Kasumi-1 (cell line): ENCODE measurements at regions not wholly inside any gene's neighbourhood (a gene's known extent, or its start where the extent isn't known, plus 50 kb on each side); places are given as distances from the start of the nearest gene placed in this dataset.
A peak's percentile ranks its signal among the peaks of the same experiment; 100 is the strongest.
"Not testable (repeated sequence)": the region's sequence is repeated elsewhere in the genome, so short reads cannot be mapped to it uniquely, and the experiment has no call there.

Experiments used
- DNase-seq, 2 experiments: peaks; one replicate each; lab custom pipeline; 2025; lab: John Stamatoyannopoulos, UW

DNA sequence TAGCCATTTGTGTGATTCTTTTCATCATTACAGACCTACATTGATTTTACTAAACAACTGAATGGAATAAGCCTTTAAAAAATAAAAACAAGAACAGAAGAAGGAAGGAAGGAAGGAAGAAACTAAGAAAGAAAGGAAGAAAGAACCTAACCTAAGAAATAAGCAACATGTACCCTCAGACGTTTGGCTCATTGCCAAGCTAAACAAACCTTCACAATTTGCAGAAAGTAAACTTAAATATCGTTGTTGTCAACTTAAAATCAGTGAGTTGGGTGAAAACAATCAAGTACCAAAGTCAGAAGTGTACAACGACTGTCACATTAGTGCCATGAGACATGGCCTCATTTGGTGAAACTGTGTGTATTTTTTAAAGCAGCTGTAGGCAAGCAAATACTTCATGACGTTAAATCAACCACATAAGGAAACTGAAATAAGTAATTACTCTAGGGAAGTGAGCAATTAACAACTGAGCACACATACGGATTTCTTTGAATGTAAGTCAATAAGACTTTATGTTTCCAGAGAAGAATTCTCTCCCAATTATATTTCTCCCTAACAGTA, 313.1 kb upstream of the TMPRSS15 start:
- DNase-seq: no peak

DNA sequence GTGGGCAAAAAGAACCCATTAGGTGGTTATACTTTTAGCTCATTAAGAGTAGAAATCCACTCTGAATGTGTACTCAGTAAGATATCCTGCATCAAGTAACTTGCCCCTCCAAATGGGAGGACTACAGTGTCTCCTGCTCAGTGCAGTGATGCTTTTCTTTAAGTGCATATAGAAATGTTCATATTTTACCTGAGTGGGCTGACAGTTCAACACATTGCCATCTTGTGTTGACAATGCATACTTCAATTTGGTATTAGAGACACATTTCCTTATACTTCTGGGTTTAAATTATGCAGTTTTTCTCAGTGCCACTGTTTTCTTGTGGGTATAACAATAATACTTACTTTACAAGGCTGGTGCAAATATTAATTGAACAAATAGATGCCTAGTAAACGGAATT, 318.6 kb upstream of the TMPRSS15 start:
- DNase-seq: peak in 1 of 2 experiments; percentile 2

DNA sequence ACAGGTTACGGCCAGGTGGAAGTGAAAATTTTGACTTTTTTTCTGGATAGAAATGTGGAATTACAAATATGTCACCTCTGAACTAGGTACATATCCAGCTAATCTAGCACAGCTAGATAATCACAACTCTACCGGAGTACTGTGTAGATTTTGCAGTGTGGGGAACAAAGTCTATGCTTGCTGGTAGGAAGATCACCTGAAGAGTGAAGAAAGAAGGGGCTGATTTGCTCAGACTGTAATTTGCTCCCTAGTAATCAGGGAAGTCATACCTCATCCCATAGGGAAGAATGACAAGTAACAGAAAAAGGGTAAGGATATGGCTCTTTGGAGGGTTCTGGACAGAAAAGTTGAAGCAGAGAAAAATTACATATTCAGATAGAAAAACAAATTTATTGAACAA, 319.6 kb upstream of the TMPRSS15 start:
- no peak for DNase-seq

DNA sequence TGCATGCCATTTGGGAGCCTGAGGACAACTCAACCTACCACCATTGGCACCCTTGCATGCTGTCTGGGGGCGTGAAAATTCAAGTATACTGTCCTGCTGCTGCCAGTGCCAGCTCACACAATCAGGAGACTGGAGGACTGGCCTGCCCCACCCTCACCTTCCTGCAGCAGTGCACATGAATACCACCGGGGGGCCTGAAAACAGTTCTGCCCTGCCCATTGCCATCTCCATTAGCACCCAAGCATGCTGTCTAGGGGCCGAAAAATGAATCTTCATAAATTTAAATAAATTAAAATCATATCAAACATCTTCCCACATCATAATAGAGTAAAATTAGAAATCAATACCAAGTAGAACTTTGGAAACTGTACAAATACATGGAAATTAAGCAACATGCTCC, 322.1 kb upstream of the TMPRSS15 start:
- DNase-seq: peak; percentile 1 to 13

DNA sequence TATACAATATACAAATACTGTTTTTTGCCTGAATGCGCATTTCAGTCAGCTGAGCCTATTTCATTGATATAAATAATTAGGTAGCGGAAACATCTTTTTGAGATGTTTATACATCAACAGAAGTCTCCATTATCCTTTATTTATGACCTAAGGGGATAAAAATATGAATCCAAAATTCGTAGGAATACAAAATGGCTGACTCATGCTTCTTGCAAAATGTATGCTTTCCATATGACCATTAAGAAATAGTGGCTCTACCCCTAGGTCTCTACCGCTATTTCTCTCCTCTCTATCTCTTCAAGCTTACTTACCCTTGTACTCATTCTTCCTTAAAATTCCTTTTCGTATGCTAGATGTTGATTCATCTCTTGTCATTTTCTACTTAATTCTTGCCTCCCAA, 338.4 kb upstream of the TMPRSS15 start:
- no peak for DNase-seq

DNA sequence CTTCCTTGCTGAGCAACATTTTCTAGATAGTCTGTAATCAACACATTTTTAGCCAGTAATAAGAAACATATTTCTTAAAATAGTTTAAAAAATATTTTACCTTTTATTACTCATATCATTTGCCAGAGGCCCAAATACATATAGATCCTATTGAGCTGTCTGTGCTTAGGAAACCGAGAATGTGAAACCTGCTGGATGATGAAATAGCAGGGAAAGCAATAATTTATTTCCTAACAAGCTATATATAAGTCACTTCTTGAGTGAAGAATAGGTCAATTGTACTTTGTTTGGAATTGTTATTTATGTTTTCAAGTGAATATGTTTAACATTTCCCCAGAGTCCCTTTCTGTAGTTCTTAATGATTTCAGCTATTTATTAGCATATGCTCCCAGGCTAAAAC, 339.9 kb upstream of the TMPRSS15 start:
- DNase-seq: no peak

DNA sequence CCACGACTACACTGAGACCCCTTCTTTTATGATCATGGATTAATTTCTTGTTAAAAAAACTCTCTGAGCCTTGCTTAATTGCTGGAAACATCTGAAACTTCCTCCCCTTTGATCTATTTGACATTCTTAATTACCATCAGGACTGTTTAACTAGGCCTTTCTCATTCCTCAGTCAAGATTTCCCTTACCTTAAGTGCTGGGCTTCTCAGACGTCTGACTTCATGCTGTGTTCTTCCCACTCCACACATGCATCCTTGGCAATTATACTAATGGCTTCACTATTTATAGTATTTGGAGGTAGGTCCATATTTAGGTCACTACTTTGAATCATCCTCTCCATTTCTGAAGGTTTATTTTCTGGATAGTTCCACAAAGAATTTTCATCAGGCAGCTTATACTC, 341.3 kb upstream of the TMPRSS15 start:
- DNase-seq: no peak

DNA sequence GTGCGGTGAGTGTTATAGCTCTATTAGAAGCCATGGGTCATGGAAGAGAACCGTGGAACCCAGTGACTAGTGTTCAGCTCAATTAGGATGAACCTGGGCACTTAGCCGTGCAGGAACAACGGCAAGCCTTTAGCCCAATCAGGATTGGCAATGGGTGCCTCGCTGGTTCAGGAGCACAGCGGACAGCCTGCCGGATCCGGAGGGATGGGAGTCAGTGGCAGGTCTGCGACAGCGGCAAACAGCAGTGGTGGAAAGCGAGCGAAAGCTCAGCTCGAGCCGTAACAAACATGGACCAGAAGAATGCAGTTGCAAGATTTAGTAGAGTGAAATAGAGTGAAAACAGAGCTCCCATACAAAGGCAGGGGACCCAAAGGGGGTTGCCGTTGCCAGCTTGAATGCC, 349.3 kb upstream of the TMPRSS15 start:
- DNase-seq: not testable (repeated sequence)

DNA sequence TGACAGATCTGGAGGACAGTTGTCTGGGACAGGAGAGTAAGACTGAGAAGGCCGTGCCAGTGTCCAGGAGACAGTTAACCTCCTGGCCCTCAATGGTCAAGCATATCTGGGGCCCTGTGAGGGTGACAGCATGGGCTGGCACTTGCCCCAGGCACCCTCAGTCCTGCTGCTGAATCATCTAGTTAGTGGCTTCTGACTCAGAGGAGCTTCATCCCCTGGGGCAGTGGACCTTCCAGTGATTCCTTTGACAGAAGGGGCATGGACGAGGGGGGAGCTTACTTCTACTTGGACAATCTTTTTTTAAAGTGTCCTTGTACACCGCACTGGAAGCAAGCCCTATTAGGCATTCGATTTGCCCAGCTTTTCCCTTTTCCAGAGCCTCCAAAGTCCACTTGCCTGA, 352.7 kb upstream of the TMPRSS15 start:
- not testable (repeated sequence) for DNase-seq

DNA sequence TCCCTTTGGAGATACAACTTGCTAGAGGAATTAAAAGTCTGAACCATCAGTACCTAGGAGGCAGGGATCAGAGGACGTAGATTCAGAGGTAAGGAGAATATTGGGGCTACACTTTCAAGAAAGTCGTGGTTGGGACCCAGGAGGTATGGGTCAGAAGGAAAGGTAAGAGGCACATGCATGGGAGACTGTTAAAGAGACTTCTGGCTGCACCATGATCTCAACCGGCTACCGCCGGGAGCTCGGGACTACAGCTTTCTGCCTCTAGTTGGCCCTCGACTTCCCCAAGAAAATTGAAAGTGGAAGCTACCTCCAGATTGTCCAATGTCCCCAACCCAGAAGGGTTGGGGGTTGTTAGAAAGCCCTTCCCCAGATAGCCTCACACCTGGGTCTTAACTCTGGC, 355.7 kb upstream of the TMPRSS15 start:
- DNase-seq: no peak

DNA sequence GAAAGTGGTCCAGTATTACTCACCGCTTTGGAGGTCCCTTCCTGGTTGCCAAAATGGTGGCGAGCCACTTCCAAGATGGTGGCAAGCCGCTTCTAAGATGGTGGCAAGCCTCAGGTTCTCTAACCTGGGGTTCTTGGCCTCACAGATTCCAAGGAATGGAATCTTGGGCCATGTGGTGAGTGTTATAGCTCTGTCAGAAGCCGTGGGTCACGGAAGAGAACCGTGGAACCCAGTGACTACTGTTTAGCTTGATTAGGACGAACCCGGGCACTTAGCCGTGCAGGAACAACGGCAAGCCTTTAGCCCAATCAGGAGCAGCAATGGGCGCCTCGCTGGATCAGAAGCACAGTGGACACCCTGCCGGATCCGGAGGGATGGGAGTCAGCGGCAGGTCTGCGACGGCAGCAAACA, 356.2 kb upstream of the TMPRSS15 start:
- DNase-seq: no peak

DNA sequence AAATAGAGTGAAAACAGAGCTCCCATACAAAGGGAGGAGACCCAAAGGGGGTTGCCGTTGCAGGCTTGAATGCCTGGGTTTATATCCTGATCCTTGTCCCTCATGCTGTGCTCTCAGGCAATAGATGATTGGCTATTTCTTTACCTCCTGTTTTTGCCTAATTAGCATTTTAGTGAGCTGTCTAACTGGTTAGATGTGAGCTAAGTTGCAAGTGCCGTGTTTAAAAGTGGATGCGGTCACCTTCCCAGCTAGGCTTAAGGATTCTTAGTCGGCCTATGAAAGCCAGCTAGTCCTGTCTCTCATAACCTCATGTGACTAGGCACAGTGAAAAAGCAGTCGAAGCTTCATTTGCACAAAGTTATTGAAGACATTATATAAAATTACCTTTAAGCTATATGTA, 356.7 kb upstream of the TMPRSS15 start:
- DNase-seq: no peak

DNA sequence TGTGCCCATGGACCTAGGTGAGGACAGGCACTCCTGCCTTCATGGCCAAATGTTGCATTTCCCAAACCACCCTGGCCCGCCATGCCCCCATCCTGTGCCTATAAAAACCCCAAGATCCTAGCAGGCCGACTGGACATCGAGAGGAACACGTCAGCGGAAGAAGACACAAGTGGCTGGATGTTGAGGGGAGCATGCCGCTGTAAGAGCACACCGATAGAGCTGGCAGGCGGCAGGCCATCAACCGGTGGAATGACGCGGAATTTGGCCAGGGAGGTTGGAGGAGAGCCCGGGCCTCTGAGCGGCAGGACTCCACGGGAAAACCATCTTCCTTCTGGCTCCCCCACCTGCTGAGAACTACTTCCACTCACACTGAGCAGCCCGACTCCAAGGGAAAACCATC, 361.1 kb upstream of the TMPRSS15 start:
- no peak for DNase-seq

DNA sequence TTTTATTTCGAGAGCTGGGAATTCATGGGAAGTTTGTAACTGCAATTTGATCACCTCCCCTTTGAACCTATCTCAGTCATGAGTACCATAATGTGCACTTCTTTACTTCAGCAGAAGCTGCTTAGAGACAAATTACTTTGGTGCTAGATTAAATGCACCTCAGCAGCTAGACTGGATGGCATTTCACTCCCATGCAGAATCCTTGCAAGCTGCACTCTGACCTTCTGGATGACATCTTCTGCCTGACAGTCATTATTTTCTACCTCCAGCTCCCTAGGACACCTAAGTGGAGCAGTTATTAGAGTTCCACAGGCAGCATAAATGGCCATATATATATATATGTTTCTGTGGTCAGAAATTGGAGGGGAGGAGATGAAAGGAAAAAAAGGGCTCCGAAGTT, 366.0 kb upstream of the TMPRSS15 start:
- DNase-seq: no peak

DNA sequence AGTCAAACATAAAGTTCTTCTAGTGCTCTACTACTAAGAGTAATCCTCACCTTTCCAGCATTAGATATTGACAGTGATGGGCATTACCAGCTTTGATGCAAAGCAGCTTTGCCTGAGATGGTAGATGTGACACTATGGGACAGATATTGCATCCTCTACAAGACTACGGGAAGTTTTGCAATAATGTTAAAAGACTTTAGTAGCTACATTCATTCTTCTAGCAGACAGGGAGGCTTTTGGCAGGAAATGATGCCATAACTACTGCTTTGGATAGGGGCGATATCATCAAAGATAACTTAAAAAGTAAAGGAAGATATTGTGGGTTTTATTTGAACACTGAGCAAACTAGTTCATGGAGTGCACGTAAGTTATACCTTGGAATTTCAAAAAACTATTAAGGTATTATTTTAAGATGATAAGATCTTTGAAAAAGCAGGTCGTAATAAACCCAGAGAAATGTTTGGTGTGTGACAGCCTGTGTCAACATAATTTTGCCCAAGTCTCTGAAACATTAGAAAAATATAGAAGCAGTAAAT, 368.3 kb upstream of the TMPRSS15 start:
- peak; percentile 18 to 22 for DNase-seq

DNA sequence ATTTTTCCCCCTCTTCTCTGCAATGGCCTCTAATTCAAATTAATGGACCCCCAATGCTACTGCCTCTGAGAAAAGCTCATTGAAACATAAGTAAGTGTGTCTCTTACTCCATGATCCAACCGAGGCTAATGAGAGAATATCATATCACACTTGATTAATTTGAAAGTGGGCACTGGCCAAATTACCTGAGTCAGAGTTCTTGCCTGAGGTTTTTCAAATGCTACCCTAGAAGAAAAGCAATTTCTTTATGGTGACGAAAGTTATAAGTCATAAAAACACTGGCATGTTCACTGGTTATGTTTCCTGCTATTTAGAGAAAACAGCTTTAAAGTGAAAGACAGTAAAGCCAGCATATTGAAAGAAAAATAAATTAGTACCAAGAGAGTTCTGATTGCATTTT, 368.8 kb upstream of the TMPRSS15 start:
- no peak for DNase-seq

DNA sequence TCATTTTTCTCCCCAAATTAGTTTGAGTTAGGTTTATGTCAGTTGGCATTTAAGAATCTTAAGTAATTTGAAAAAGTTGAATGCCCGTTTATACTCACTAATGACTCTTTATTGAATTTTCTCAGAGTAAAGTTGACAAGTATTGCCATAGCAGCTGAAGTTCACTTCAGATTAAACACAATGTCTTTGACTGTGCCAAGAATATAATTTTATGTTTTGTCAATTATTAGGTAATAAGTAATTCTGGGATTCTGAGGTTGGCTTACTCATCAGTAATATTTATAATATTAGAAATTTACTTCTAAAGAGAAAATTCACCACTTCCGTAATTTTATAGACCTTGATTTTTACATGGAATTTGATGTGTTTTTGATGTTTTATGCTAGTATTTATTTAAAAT, 369.3 kb upstream of the TMPRSS15 start:
- DNase-seq: no peak

DNA sequence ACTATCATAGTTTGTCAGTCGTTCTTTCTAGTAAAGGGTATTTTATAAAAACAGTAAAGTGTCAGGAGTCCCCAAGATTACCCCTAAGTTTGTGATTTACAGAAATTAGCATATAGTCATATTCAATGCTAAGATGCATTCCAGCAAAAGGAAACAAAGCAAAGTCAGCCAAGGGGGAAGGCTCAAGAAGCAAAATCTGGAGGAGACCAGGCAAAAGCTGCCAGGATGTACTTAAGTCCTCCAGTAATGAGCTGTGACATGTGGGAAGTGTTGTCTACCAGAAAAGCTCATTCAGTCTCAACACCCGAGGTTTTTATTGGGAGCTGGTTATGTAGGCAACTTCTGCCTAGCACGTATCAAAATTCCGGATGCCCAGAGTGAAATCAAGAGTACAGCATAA, 373.4 kb upstream of the TMPRSS15 start:
- DNase-seq: no peak

DNA sequence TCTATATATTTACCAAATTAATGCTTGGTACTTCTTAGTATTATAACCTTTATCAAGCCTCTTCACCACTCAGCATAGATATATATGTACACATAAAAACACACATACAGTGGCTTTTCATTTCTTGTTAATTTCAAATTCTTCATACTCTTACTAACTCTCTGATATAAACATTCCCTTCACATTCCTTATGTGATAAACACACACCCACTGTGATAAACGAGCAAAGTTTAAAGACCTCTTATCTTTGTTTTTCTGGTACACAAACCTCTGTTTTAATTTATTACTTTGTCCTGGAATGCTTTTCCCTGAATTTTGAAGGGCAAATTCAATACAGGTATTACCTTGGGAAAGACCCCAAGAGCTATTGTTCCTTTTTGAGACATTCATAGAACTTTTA, 379.1 kb upstream of the TMPRSS15 start:
- DNase-seq: no peak

DNA sequence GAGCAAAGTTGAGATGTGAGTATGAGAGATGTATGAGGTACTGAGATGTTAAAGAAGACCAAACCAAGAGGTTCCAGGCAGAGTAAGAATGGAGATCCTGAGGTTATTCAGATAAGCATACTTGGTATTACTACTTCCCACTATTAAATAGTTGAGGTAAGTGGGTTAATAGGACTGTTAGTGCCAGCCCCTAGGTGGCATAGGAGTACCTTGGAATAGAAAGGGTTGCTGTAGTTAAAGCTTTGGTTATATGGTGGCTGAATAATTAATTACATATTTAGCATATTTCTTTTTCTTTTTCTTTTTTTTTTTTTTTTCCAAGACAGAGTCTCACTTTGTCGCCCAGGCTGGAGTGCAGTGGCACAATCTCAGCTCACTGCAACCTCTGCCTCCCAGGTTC, 397.9 kb upstream of the TMPRSS15 start:
- peak; percentile 15 to 25 for DNase-seq

DNA sequence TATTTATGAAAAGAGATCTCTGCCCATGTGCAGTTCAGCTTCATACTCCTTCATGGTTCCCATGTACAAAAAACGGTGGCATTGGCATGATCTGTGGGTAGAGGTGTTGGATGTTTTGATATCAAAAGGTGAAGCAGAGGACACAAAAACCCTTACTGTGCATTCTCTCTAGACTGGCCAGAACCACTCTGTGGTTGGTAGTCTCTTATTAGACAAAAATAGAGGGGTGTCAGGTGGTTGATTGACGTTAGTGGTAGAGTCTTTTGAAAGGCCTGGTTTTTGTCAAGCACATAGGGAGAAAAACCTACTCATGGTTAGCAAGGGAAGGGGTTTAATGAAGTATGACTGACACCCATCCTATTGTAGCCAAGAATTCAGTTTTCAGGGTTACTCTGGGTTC, 400.0 kb upstream of the TMPRSS15 start:
- no peak for DNase-seq

DNA sequence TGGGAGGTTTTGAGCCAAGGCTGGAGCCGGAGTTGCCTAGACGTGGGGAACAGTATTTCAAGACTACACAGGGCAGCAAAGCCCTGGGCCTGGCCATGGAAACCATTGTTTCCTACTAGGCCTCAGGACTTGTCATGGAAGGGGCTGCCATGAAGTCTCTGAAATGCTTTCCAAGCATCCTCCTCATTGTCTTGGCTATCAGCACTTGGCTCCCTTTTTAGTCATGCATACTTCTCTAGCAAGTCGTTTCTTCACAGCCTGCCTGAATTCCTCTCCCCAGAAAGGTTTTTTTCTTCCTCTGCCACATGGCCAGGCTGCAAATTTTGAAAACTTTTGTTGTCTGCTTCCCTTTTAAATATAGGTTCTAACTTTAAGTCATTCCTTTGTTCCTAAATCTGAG, 406.6 kb upstream of the TMPRSS15 start:
- no peak for DNase-seq

DNA sequence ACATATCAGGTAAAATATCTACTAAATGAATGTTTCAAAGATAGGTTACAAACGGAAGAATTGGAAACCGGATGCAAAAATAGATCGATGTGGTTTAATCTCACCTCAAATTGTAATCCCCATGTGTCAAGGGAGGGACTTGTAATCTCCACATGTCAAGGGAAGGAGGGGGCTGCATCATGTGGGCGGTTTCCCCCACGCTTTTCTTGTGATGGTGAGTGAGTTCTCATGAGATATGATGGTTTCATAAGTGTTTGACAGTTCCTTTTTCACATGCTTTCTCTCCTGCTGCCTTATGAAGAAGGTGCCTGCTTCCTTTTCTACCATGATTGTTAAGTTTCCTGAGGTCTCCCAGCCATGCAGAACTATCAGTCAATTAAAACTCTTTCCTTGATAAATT, 408.7 kb upstream of the TMPRSS15 start:
- DNase-seq: no peak

DNA sequence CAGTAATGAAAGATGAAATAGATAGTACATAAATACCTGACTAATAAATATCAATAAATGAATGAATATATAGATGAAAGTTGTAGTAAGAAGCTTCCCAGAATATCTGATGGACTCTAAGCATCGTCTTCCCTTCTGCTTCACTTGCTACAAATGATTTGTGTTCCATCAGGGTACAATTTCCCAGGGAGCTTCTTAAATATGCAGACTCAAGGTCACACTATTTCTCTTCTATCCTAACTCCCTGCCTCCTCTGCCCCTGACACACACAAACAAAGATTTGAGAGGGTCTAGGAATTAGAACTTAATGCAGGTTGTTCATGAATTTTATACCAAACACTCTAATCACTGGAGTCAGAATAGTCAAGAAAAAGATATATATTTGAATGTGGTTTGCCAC, 415.9 kb upstream of the TMPRSS15 start:
- no peak for DNase-seq

DNA sequence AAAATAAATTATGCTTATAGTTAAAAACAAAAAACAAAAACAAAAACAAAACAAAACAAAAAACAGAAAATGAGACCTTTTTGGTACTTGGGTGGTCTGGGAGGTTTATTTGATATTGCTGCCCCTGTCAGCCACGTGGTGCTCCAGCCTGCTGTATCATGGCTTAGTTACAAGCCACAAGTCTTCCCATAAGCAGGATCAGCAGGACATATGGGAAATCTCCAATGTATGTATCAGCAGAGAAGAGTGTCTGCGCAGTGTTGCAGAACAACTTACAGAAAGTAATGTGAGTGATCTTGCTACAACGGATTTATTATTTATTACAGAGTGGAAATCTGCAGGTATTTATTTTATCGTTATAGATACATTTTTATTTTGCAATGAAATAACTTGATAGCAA, 423.0 kb upstream of the TMPRSS15 start:
- no peak for DNase-seq
